Fibroblast of skin of right quadriceps (primary cell): ENCODE measurements at regions not wholly inside any gene's neighbourhood (a gene's known extent, or its start where the extent isn't known, plus 50 kb on each side); places are given as distances from the start of the nearest gene placed in this dataset.

ENCODE experiments used
- DNase-seq: peaks from one replicate; pipeline ENCODE4 v3.0.0-alpha.2; 2013

- DNase-seq = no peak
These were observed 369.9 kb upstream of the PCDH7 start for GRCh38 chr4:30350288-30350687.

DNA sequence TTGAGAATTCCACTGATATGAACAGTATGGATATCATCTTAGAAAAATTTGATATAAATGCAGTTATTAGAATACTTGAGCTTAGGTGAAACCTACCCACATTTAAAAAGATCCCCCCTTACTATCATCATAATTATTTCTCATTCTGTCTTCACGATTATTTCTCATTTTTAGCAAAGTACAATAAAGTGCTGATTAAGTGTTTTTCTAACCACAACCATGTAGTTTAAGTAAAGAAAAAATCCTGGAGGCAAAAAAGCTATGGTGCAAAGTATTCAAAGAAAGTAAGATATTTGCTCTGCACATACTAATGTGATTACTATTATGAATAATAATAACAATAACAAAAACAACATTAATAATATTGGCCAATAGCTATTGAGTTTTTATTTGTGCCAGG lies 365.6 kb upstream of the PCDH7 start:
- DNase-seq = no peak

GRCh38 chr4:30362436-30362835 lies 357.7 kb upstream of the PCDH7 start:
- no peak for DNase-seq

DNA sequence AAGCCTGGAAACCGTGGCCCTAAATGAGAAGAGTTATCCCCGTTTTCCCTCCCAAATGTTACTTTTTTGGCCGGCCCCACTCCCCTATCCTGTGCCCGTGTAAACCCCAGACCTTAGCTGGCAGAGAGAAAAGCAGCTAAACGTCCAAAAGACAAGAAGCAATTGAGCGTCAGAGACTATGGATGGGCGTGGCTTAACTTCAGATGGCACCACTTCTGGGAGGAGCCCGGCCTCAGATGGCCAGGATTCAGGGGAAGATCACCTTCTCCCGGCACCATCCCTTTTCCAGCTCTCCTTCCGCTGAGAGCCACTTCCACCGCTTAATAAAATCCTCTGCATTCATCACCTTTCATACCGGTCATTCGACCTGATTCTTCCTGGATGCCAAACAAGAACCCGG lies 350.1 kb upstream of the PCDH7 start:
- DNase-seq = no peak

DNA sequence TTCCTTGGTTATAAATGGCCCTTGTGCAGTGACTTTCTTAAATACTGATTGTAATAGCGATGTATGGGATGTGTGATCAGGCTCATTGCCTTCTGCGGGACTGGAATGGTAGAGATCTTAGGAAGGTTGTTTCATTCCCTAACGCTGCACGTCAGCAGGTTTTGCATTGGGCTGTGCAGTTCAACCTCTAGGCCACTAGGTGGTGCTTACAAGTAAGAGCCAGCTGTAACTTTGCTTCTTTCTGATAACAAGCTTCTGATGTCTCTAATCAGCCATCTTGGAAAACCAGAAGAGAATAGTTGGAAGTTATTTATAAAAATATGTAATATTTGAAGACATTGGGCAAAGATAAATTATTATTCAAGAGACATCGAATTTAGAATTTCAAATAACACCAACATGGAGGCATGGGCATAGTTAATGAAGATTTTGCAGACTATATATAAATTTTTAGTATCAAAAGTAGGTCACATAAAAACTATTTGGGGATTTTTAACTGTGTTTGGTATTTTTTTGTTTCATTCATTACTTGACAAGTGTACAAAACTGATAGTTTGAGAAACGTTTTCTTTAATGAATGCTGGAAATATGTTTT lies 339.7 kb upstream of the PCDH7 start:
- peak; percentile 44 for DNase-seq

- DNase-seq = no peak
These were observed 334.5 kb upstream of the PCDH7 start for GRCh38 chr4:30385650-30386049.

- DNase-seq = peak; percentile 25
These were observed 333.8 kb upstream of the PCDH7 start for GRCh38 chr4:30386266-30386895.

GRCh38 chr4:30395902-30396301 lies 324.3 kb upstream of the PCDH7 start:
- no peak for DNase-seq

GRCh38 chr4:30396772-30397475 lies 323.2 kb upstream of the PCDH7 start:
- peak; percentile 28 for DNase-seq

GRCh38 chr4:30399476-30399875 lies 320.7 kb upstream of the PCDH7 start:
- DNase-seq = no peak

GRCh38 chr4:30402276-30402675 lies 317.9 kb upstream of the PCDH7 start:
- DNase-seq = no peak

GRCh38 chr4:30413915-30414314 lies 306.3 kb upstream of the PCDH7 start:
- no peak for DNase-seq

DNA sequence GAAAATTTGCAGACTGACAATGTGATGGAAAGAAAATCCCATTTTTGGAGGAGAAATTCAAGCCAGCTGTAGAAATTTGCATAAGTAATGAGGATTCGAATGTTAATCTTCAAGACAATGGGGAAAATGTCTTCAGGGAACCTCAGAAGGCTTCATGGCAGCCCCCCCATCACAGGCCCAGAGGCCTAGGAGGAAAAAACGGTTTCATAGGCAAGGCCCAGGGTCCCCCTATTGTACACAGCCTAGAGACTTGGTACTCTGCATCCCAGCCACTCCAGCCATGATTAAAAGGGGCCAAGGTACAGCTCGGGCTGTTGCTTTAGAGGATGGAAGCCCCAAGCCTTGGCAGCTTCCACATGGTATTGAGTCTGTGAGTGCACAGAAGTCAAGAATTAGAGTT lies 303.6 kb upstream of the PCDH7 start:
- no peak for DNase-seq

DNA sequence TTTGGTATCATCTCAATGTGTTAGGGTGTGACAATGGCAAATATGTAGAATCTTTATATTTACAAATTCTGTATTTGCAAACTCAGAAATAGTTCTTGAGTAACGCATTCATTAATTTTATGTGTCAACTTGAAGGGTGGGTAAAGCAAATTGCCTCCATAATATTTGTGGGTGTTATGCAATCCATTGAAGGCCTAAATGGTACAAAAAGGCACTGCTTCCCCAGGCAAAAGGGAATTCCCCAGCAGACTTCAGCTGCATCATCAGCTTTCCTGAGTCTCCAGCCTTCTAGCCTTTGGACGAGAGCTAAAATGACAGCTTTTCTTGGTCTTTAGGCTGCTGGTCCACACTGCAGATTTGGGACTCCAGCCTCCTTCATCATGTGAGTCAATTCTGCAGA lies 292.2 kb upstream of the PCDH7 start:
- DNase-seq = no peak

- peak; percentile 72 for DNase-seq
These were observed 290.1 kb upstream of the PCDH7 start for GRCh38 chr4:30429813-30430761.

DNA sequence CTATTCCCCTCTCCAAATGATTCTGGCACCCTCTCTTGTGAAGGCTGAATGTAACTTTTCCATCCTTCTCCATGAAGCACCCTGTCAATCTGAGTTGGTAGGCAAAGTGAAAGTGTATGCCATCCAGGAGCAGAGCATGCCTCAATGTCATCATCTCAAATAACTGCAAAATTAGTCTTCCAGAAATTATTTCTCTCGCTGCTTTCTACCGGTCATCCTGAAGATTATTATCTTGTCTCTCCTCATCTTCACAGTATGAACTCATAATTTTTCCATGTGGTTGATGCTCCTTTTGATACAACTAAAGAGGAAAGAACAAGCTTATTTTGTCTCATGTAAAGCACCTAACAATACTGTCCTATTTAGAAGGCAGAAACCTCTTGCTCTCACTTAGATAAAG lies 285.5 kb upstream of the PCDH7 start:
- DNase-seq = no peak

- DNase-seq = no peak
These were observed 283.8 kb upstream of the PCDH7 start for GRCh38 chr4:30436394-30436793.

GRCh38 chr4:30437316-30437715 lies 282.9 kb upstream of the PCDH7 start:
- DNase-seq = no peak

- no peak for DNase-seq
These were observed 276.9 kb upstream of the PCDH7 start for GRCh38 chr4:30443289-30443688.

GRCh38 chr4:30450474-30450873 lies 269.7 kb upstream of the PCDH7 start:
- no peak for DNase-seq

DNA sequence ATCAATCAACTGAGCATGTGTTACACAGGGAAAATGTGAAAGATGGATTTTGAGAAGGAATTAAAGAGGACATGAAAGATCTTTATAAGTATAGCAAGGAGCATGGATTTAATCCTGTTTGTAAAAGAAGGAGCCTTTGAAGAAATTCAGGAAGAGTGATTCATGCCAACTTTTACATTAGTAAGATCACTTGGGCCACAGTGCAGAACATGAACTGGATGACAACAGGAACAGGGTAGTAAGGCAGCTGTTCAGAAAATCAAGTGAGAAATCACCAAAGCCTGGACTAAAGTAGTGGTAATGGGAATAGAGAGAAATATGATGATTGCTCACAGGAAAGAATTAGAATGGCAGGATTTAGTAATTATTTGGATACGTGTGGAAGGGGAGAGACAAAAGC lies 265.7 kb upstream of the PCDH7 start:
- DNase-seq = no peak

- no peak for DNase-seq
These were observed 263.5 kb upstream of the PCDH7 start for GRCh38 chr4:30456716-30457115.

DNA sequence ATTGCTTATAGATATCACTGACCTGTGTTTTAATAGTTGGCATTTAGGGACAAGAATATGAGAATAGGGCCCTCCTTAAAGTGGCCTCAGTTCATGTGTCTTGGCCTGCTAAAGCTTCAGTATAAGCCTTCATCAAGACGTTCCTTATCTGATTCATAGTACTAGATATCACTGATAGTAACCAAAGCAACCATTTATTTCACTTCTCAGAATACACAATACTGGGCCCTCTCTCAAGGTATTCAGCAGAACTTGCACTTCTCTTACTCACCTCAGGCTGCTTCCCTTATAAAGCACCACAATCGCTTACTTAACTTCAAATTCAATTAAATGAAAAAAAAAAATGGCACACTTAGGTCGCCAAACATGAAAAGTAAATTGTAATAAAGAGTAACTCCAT lies 259.4 kb upstream of the PCDH7 start:
- DNase-seq = no peak
